KG1 (cell line): ENCODE measurements at regions not wholly inside any gene's neighbourhood (a gene's known extent, or its start where the extent isn't known, plus 50 kb on each side); places are given as distances from the start of the nearest gene placed in this dataset.

Experiments
- DNase-seq: peaks from one replicate; lab custom pipeline; 2025; lab: John Stamatoyannopoulos, UW

DNA sequence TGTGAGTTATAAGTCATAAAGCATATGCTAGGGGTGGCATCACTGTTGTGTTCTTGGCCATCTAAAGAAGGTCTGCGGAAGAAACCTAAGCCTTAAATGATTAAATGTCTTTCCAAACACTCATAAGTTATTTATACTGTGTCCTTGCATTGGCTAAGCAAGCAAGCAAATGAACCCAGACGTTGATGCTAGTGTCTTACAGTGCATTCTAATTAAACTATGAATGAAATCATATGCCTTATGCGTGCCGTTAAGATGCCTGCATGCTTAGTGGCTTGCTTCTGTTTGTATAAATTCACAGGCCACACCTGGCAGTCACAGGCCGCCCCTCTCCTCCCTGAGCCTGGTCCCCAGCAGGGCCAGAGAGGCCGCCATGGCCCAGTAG is 49.9 kb downstream of the RIN2 start:
- DNase-seq: no peak

DNA sequence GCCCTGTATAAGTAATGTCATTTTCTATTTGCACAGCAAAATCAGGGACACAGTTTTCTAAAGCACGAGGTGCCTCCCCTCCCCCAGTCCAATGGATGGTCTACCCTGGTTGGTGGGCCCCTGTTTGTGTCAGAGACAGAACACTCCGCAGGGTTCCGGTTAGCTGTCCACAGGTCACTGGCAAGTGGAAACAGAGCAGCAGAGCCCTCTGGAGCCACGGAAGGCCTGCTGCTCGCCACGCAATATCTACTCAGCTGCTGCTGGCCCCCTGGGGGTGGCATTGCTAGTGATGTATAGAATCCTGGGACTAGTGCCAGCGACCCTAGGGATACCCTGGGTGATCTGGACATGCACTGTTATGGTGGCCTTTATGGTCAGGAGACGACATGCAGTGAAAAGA is 50.4 kb downstream of the RIN2 start:
- no peak for DNase-seq

DNA sequence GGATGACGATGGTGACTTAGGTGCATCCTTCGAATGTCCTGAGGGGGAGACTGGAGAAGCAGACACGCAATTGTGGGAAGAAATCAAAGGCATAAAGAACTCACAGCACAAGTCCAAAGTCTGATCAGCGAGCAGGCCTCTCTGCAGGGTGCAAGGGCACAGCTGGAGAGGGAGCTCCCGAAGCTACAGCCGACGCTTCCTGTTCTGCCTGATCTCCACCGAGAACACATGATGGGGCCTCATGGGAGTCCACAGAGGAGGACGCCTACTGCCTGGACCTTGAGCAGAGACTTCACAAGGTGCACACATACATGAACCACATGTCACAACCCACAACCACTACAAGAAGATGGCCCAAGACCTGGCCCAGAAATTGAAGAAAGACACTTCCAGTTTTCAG is 51.4 kb downstream of the RIN2 start:
- DNase-seq: no peak

DNA sequence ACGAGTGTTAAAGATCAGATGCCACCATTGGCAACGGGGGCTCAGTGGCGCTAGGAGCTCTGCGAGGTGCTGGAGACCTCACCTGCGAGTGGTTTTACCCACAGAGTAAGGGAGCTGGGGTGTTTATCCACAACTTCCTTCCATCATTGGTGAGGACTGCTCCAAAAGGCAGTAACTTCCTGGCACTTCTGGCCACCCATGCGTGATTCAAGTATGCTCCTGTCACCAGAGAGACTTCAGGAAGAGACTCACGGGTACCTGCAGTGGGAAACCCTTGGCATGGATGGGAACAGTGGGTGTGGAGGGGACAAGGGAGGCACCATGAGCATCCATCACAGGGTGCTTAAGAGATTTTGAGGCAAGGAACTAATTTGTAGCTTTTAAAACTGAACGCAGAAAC is 53.2 kb downstream of the RIN2 start:
- no peak for DNase-seq

DNA sequence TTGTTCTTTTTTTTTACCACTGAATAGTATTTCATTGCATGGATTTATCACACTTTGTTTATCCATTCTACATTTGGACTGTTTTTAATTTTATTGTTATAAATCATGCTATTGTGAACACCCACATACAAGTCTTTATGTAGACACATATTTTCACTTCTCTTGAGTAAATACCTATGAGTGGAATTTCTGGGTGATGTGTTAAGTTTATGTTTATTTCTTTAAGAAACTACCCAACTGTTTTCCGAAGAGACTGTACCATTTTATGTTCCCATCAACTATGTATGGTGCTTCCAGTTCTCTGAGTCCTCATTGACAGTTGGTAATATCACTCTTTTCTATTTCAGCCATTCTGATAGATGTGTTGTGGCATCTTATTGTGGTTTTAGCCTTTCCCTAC is 54.0 kb downstream of the RIN2 start:
- no peak for DNase-seq

DNA sequence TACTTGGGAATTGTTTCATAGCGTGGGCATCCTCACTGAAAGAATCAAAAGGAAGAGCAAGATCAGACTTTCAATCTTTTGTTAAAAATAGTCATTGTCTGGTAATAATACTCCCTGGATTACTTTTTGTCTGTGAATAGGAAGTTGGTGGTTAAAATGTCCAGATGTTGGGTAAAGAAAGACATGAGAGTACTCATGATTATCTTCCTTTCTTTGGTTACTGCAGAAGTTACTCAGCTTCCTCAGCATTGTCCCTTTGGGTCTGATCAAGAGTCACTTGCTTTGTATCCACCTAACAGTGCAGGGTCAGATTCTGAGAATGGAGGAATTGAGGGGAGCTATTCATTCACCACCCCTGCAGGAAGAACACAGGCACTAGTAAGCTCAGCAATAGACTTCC is 54.6 kb downstream of the RIN2 start:
- DNase-seq: no peak

DNA sequence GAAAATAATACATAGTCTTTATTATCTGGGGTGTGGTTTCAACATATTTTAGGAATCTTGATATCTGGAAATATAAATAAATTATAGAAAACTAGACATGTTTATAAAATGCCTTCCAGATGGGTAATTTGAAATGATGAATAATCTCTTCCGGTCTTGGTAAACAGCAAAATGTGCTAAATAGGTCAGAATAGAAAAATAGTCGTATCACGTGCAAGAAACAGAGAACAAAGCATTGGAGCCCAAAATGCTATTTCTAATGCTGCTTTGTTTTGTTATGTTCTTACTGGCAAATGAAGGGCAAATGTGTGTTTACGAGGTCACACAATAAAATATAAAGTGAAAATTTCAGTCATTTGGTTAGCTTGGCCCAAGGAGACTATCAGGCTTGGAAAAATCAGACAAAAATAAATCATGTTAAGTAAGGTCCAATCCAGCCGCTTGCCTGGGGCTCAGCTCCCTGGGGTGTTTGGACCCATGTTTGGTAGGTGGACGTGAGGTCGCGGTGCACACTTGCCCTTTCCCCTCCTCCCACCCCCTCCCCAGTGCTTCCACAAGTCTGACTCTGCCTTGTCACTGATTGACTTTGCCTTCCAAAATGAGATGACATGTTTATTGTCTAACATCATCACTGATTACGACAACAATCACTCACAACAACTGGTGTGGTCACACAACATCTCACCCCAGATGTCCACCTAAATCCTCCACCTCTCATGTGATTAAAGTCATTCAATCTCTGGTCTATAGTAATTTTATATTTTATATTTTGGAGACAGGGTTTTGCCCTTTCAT is 56.0 kb downstream of the RIN2 start:
- no peak for DNase-seq

DNA sequence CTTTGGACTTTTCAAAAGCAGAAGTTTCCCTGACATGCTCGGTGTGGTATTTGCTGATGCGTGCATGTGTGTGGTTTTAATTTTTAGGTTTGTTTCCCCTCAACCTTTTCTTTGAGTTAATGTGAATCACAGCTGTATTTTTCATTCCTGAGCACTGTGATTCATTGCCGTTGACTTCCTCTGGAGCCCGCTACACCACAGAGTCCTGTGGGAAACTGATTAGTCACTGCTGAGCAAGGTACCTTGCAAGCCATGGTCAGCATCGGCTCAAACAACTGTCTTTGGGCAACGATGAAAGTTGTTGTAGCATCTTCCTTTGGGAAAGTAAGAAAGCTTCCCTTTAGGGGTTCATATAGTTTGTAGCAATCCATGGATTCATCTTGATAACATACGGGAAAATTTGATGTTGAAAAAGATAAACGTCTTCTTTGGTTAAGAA is 57.5 kb downstream of the RIN2 start:
- no peak for DNase-seq

DNA sequence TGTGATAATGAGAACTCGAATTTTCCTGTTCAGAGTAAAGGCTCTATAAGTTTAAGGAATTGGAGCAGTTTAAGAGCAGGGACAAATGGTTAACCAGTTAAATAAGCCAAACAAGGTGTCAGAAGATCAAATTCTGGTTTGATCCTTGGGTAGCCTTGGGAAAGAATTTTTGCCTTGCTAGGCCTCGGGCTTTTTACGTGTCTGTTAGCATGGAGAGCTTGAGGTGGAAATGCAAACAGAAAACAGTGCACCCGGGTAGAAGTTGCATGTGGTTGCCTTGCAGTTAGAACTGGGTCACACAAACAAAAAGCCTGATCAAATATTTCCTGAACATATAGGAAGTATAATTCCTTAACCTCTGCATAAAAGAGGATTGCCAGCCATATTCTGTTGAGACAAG is 58.3 kb downstream of the RIN2 start:
- no peak for DNase-seq

DNA sequence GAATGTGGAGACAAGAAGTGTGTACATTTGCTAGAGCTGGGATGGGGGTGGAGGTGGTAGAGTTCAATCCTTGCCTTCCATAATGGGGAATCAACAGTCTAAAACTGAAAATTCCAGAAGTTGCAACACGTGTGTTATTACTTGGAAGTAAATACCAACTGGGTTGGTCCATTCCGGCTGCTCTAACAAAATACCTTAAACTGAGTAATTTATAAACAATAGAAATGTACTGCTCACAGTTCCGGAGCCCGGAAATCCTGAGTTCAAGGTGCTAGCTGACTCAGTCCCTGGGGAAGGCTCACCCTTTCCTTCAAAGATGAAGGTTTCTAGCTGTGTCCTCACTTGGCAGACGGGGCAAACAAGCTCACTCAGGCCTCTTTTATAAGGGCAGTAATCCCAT is 59.0 kb downstream of the RIN2 start:
- DNase-seq: no peak

DNA sequence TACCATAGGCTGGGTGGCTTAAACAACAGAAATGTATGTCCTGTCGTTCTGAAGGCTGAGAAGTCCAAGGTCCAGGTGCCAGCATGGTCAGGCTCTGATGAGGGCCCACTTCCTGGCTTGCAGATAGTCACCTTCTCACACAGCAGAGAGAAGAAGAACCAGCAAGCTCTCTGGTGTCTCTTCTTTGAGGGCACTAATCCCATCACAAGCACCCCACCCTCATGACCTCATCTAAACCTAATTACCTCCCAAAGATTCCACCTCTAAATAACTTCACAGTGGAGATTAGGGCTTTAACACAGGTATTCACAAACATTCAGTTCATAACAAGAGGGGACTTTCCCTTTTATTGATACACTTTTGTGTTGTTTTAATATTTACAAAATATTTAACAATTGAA is 61.1 kb downstream of the RIN2 start:
- DNase-seq: no peak

DNA sequence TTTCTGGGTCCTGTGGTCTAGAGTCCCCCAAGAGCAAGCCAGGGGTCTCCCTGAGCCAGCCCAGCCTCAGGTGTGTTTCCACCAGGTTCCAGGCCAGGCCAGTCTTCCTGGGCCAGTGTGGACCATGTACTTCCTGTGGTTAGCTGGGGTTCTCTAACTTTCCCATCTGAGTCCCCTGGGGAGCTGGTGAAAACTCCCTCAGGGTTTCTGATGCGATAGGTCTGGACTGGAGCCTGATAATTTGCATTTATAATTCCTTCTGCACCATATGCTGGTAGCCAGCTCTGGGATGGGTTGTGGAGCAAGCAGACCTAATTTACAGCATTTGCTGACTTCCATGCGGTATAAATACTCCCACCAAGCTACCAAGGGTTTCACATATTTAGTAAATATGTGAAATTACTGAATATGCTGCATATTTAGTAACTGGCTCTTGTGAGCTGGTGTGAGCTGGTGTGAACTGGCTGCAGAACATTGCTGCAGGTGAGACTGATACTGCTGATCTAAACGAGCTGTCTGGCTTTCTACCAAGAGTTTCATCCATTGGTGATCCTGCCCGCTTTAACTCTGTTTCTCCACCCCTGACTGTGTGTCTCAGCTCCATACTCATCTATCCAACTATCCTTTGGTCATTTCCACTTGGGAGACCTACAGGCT is 62.6 kb downstream of the RIN2 start:
- no peak for DNase-seq

DNA sequence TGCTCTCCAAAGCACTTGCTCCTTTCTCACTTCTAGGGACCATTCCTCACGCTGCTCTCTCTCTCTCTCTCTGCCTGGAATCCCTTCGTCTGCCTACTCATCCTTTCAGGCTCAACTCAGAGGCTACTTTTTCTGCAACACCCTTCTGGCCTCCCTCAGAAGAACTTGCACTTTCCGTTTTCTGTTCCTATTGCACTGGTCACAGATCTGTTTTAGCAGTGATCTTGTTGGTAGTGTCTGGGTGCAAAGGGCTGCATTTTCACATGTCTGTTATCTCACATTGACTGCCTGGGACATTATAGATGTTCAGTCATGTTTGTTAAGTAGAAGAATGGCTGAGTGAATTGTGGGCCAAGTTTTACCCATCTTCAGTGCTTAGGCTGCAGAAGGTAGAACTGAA is 63.5 kb downstream of the RIN2 start:
- DNase-seq: no peak

DNA sequence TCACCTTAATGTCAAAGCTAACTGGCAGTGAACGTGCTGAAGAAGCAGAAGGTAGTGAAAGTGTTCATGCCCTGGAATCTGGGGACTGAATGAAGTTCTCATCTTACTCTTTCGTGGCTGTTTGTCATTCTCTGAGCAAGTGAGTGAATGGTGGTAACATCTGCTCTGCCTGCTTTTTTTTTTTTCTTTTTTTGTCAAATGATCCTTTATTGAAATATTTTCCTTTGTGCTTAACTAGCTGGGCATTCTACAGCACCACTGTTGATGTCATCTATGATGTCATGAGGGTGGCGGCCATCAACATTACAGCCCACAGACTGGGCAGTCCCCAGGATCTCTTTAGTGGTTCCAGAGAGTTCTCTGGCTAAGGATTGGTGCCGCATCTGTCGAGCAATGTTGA is 65.2 kb downstream of the RIN2 start:
- no peak for DNase-seq

DNA sequence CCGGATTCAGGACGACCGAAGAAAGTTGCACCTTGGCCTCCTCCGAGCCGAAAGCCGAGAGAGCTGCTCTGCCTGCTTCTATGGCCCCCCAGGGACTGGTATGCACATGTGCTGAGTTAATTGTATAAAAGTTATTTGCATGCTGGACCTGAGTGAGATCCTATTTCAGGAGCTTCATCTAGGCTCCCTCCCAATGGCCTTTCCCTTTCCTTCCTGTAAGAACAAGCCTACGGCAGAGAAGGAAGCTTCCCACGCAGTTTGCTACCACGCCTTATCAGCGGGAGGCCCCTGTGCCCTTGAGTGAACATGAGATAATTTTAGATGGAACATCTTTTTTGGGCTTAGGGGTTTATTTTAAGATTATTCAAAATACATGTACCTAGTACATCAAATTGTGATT is 65.9 kb downstream of the RIN2 start:
- DNase-seq: no peak

DNA sequence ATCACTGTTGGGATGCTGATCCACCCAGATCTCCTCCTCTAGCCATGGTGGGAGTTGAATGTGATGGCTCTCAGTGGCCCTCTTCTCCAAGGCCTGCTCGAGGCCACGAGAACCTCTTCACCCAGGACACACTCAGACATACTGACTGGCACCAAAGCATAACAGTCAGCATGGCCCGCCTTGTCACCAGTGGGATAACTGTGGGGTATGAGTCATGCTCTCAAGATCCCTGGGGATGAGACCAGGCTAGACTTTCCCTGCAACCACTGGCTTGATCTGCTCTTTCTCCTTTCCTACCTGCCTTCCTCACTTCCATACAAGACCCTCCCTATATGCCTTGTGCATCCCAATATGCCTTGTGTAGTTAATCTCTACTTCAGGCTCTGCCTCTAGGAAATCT is 66.8 kb downstream of the RIN2 start:
- DNase-seq: no peak

DNA sequence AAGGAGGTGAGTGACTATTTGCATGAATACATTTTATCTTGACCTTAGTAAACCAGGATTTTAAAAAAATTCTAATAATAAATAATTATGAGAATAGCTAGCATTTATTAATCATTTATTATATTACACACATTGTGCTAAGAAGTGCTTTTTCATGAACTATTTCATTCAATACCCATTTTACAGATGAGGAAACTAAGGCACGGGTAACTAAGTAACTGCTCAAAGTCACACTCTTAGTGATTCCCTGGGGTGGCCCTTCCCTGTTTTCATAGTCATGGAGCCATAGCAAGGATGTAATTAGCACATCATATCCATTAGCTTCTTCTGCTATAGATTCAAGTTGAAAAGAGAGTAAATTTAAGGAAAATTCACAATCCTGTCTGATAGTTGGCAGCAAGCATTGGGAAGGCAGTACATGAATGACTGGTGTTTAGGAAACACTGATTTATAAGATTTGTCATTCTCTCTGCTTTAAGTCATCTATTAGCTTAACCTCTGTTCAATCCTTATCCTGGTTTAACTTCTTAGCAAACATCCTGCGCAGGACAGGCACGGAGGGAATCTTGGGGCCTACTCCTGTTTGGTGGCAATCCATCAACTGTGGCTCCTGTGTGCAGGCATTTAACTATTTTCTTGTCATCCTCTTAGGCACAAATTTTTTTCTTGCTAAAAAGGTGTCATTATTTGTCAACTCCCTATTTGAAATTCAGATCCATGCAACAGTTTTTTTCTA is 68.3 kb downstream of the RIN2 start:
- no peak for DNase-seq

DNA sequence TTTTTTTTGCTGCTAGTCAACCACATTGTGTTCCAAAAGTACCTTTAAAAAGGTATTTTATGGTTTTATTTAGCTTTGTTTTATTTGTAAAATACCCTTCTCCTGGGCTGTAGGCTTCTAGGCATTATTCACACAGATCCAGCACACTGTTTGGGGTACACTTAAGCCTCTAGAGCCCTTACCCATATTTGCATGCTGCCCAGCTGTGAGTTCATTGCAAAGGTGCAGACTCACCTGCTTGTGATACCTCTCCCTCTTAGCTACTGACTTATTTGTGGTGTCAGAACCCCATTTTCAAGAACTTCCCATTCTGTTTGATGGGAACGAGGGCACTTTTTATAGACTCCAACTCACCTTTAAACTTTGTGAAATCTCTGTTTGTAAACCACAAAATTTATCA is 69.8 kb downstream of the RIN2 start:
- no peak for DNase-seq

DNA sequence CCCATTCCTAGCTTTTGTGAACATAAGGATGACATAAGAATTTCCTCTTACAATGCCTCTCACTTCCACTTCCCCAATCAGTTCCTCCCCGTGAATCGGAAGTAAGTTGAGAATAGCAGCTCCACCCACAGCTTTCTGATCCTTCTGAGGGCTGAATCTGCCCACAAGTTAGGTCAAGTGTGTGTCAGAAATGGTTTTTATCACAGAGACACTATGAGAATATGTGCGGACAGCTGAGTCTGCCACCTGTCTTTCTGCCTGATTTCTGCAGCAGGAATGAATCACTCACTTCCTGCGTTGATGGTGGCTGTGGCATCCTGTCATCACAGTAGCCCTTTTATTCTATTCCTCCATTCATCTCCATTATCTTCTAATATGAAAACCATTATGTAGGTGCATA is 70.2 kb downstream of the RIN2 start:
- DNase-seq: no peak

DNA sequence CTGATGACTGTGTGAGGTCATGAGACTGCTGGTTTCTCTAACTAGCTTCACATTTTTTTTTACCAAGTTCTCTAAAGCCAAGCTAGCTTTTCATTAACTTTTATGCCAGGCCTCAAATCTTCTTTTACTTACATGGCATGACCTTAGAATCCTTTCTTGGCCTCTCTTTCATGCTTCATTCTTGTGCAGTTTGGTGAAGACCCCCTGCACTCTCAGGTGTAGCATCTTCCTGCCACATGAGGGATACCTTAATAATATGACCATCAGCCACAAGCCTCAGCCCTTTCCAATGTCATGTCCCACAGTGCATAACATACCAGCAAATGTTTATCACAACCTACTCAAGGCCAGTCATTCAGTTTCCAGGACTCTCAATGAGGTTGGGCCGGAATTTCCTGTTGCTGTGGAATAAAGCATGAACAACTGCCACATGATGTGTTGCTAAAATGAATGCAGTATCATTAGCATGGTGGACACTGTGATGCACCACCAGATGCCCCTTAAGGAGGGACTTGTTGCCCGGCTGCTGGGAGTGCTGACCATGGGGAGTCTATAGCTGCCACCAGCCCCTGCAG is 72.2 kb downstream of the RIN2 start:
- DNase-seq: no peak

DNA sequence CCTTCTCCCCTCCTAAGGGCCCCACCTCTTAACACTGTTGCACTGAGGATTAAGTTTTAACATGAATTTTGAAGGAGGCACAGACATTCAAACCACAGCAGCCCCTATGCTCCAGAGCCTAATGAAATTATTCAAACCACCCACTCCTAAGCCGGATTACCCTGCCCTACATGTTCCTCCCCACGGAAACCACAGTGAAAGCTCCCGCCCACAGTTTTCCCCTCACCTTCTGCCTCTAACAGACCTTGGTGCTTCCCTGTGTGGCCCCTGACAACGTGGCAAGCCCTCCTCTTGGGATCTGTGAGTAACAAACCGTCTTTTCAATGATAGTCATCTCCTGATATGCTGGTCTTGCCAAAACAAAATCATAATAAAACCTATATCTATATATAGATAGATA is 74.8 kb downstream of the RIN2 start:
- DNase-seq: no peak

DNA sequence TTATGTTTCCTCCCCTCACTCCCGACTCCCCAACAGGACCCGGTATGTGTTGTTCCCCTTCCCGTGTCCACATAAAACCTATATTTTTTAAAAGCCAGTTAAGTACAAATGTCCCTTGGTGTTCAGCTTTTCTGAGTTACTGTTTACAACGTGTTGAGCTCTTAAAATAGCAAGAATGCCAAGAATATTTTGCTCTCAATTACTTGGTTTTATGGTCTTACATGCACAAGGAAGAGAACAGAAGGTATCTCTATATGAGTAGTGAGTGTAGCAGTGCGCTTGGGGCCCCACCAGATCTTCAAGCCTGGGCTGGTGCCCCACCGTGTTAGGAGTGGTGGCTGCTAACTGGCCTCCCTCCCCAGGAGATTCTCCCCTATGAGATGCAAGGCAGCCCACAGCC is 75.3 kb downstream of the RIN2 start:
- no peak for DNase-seq

DNA sequence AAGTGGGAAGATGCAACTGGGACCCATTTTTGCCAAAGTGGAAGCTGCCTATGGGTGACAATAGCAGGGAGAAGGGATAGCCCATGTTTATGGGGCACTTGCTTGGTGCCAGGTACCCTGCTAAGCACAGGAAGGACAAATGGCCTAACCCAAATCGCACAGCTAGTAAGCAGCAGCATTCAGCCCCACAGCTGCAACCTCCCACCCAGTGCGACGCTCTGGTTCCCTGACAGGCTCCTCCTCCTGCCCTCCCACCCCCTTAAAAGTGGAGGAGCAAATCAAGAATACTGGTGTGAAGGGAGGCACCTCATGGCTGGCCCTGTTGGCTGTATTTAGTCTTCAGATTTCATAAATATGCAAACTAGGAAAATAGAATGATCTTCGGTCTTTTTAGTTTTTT is 76.2 kb downstream of the RIN2 start:
- DNase-seq: no peak
